ENCODE measurements at regions not wholly inside any gene's neighbourhood (a gene's known extent, or its start where the extent isn't known, plus 50 kb on each side); places are given as distances from the start of the nearest gene placed in this dataset.
"Not testable (repeated sequence)": the region's sequence is repeated elsewhere in the genome, so short reads cannot be mapped to it uniquely, and the experiment has no call there.

GRCh38 chr17:20731131-20731530, 151.6 kb downstream of the CDRT15L2 start:
- not testable (repeated sequence) for TF ChIP-seq CTCF (conservative IDR thresholded peaks at IDR 0.05; ENCODE audit: low read length); EZH2phosphoT487 (IDR thresholded peaks at IDR 0.05; ENCODE audit: borderline replicate concordance, low read depth, low read length)

All from OCI-LY7 (cell line).